PFSK-1 (cell line): ENCODE measurements at regions not wholly inside any gene's neighbourhood (a gene's known extent, or its start where the extent isn't known, plus 50 kb on each side); places are given as distances from the start of the nearest gene placed in this dataset.

ENCODE experiments used
- POLR2AphosphoS5 ChIP-seq: IDR thresholded peaks from 2 replicates; pipeline ENCODE4 v1.6.1; 2012; ENCODE audit warnings: low read depth, mild to moderate bottlenecking, control low read depth, low read length, moderate library complexity
- TF ChIP-seq, protein P1 (sequence below), 2 experiments: IDR thresholded peaks; 2 replicates each; pipeline versions ENCODE4 v1.6.1 to v1.8.0; 2011 to 2012; ENCODE audit warnings: low read depth in 2 of 2, low read length in 2 of 2, control low read depth in 1 of 2, inconsistent platforms in 1 of 2, mild to moderate bottlenecking in 1 of 2, moderate library complexity in 1 of 2; ENCODE audit not compliant: insufficient read depth in 1 of 2

DNA sequence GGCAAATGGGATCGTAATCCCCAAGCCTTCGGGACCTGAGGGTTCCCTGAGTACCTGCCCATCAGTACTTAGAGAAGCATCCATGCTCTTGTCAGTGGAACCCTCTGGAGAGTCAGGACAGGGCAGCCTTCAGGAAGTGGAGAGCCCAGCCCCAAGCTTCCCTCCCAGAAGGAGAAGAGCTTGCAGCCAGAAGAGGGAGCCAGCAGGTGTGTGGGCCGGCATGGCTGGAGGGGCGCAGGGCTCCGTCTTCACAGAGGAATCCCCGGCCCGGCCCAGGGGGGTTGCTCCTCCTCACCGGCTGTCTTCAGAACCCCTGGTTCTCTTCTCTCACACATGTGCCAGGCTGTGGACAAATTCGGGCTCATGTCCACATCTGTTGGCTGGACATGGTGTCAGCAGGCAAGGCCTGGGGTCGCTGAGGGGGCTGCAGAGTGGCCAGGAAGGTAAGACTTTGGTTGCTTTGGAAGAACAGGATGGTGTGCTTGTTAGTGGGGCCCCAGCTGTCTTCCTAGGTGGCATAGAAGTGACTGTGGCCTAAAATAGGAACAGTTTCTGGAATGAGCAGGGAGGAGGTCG lies 58.9 kb upstream of the RXRA start:
- TF ChIP-seq, protein P1, sequence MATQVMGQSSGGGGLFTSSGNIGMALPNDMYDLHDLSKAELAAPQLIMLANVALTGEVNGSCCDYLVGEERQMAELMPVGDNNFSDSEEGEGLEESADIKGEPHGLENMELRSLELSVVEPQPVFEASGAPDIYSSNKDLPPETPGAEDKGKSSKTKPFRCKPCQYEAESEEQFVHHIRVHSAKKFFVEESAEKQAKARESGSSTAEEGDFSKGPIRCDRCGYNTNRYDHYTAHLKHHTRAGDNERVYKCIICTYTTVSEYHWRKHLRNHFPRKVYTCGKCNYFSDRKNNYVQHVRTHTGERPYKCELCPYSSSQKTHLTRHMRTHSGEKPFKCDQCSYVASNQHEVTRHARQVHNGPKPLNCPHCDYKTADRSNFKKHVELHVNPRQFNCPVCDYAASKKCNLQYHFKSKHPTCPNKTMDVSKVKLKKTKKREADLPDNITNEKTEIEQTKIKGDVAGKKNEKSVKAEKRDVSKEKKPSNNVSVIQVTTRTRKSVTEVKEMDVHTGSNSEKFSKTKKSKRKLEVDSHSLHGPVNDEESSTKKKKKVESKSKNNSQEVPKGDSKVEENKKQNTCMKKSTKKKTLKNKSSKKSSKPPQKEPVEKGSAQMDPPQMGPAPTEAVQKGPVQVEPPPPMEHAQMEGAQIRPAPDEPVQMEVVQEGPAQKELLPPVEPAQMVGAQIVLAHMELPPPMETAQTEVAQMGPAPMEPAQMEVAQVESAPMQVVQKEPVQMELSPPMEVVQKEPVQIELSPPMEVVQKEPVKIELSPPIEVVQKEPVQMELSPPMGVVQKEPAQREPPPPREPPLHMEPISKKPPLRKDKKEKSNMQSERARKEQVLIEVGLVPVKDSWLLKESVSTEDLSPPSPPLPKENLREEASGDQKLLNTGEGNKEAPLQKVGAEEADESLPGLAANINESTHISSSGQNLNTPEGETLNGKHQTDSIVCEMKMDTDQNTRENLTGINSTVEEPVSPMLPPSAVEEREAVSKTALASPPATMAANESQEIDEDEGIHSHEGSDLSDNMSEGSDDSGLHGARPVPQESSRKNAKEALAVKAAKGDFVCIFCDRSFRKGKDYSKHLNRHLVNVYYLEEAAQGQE (IDR thresholded peaks at IDR 0.05; ENCODE audit: insufficient read depth in 1 of 2, low read depth in 2 of 2, low read length in 2 of 2): no peak
- TF ChIP-seq POLR2AphosphoS5: no peak
